Mesenchymal stem cell (in vitro differentiated cells and primary cell): ENCODE measurements at regions not wholly inside any gene's neighbourhood (a gene's known extent, or its start where the extent isn't known, plus 50 kb on each side); places are given as distances from the start of the nearest gene placed in this dataset.

Source experiments
- DNase-seq: peaks from one replicate; pipeline ENCODE4 v3.0.0-alpha.2; 2013
- H2AFZ ChIP-seq: one replicate; pipeline ENCODE4 v1.6.1; 2013; ENCODE audit warnings: low read depth, mild to moderate bottlenecking, control low read depth, inconsistent platforms, low read length, moderate library complexity
- H2AK5ac ChIP-seq: 2 replicates; pipeline ENCODE4 v1.6.1; 2013; ENCODE audit warnings: low read length, moderate library complexity, mild to moderate bottlenecking, inconsistent platforms; ENCODE audit not compliant: severe bottlenecking
- H2BK120ac ChIP-seq: one replicate; pipeline ENCODE4 v1.6.1; 2013; ENCODE audit warnings: low read depth, mild to moderate bottlenecking, inconsistent platforms, low read length, moderate library complexity
- H2BK12ac ChIP-seq, 2 experiments: one replicate each; pipeline ENCODE4 v1.6.1; 2013; ENCODE audit warnings: inconsistent platforms in 2 of 2, low read length in 2 of 2, mild to moderate bottlenecking in 2 of 2, moderate library complexity in 2 of 2, control low read depth in 1 of 2
- H2BK15ac ChIP-seq: one replicate; pipeline ENCODE4 v1.6.1; 2013; ENCODE audit warnings: mild to moderate bottlenecking, low read depth, inconsistent platforms; ENCODE audit not compliant: poor library complexity, severe bottlenecking
- H2BK5ac ChIP-seq: 2 replicates; pipeline ENCODE4 v1.6.1; 2013; ENCODE audit warnings: low read depth, mild to moderate bottlenecking, low read length, control low read depth, inconsistent platforms; ENCODE audit not compliant: poor library complexity, severe bottlenecking
- H3K14ac ChIP-seq, 2 experiments: one replicate each; pipeline ENCODE4 v1.6.1; 2013; ENCODE audit warnings: inconsistent platforms in 2 of 2, low read length in 2 of 2, control low read depth in 1 of 2, mild to moderate bottlenecking in 1 of 2, moderate library complexity in 1 of 2
- H3K18ac ChIP-seq, 2 experiments: one replicate each; pipeline ENCODE4 v1.6.1; 2013; ENCODE audit warnings: inconsistent platforms in 2 of 2, low read length in 2 of 2, control low read depth in 1 of 2, low read depth in 1 of 2, mild to moderate bottlenecking in 1 of 2
- H3K23ac ChIP-seq, 2 experiments: one replicate each; pipeline ENCODE4 v1.6.1; 2013; ENCODE audit warnings: inconsistent platforms in 2 of 2, low read length in 2 of 2, mild to moderate bottlenecking in 2 of 2, moderate library complexity in 2 of 2, control low read depth in 1 of 2
- H3K27ac ChIP-seq: 2 replicates; pipeline ENCODE4 v1.5.1; 2013; ENCODE audit warnings: mild to moderate bottlenecking, moderate library complexity, low read length, control low read depth, inconsistent platforms; ENCODE audit not compliant: poor library complexity, severe bottlenecking
- H3K27me3 ChIP-seq, 2 experiments: 2 replicates each; pipeline versions ENCODE4 v1.6.1 to v1.7.0; 2013; ENCODE audit warnings: low read length in 2 of 2, mild to moderate bottlenecking in 2 of 2, moderate library complexity in 2 of 2, control low read depth in 1 of 2, inconsistent platforms in 1 of 2; ENCODE audit not compliant: control insufficient read depth in 1 of 2, insufficient read depth in 1 of 2
- H3K36me3 ChIP-seq, 2 experiments: 2 replicates each; pipeline versions ENCODE4 v1.6.1 to v1.7.0; 2013; ENCODE audit warnings: low read length in 2 of 2, control low read depth in 1 of 2, inconsistent platforms in 1 of 2, low read depth in 1 of 2, mild to moderate bottlenecking in 1 of 2; ENCODE audit not compliant: insufficient read depth in 2 of 2, control insufficient read depth in 1 of 2
- H3K4ac ChIP-seq, 2 experiments: one replicate each; pipeline ENCODE4 v1.6.1; 2013; ENCODE audit warnings: inconsistent platforms in 2 of 2, low read length in 2 of 2, mild to moderate bottlenecking in 2 of 2, moderate library complexity in 2 of 2, control low read depth in 1 of 2, low read depth in 1 of 2
- H3K4me1 ChIP-seq: 2 replicates; pipeline ENCODE4 v1.6.1; 2013; ENCODE audit warnings: low read depth, low read length, control low read depth; ENCODE audit not compliant: control insufficient read depth, insufficient read depth
- H3K4me2 ChIP-seq: 2 replicates; pipeline ENCODE4 v1.6.1; 2013; ENCODE audit warnings: low read length, mild to moderate bottlenecking, inconsistent platforms; ENCODE audit not compliant: poor library complexity, severe bottlenecking
- H3K4me3 ChIP-seq, 2 experiments: 2 replicates each; pipeline versions ENCODE4 v1.5.1 to v1.7.0; 2013; ENCODE audit warnings: low read length in 2 of 2, mild to moderate bottlenecking in 2 of 2, control low read depth in 1 of 2, low read depth in 1 of 2; ENCODE audit not compliant: insufficient read depth in 1 of 2
- H3K79me1 ChIP-seq: replicated peaks from 2 replicates; pipeline ENCODE4 v1.6.1; 2013; ENCODE audit warnings: mild to moderate bottlenecking, control low read depth, low read length, inconsistent platforms; ENCODE audit not compliant: poor library complexity, severe bottlenecking
- H3K9ac ChIP-seq: 2 replicates; pipeline ENCODE4 v1.7.0; 2013; ENCODE audit warnings: mild to moderate bottlenecking, low read length, moderate library complexity
- H3K9me3 ChIP-seq: 2 replicates; pipeline ENCODE4 v1.7.0; 2013; ENCODE audit warnings: mild to moderate bottlenecking, low read length; ENCODE audit not compliant: control insufficient read depth
- H4K8ac ChIP-seq: one replicate; pipeline ENCODE4 v1.6.1; 2013; ENCODE audit warnings: inconsistent platforms, mild to moderate bottlenecking, low read length, moderate library complexity
- H4K91ac ChIP-seq: one replicate; pipeline ENCODE4 v1.6.1; 2013; ENCODE audit warnings: mild to moderate bottlenecking, low read length, inconsistent platforms
- WGBS: methylation state at CpG from one replicate; pipeline ENCODE4 v1.1.7; 2013; ENCODE audit warnings: mixed read lengths; 5-methylcytosine and 5-hydroxymethylcytosine counted together

GRCh38 chrX:802846-803245, 172.3 kb downstream of the SHOX start:
- H4K8ac ChIP-seq: no peak overlapping the region
- H3K4me2 ChIP-seq: no peak overlapping the region
- no peak overlapping the region for H2BK15ac ChIP-seq
- no peaks in the 10 kb centered on the region for H3K79me1 ChIP-seq
- H3K4ac ChIP-seq: no peak overlapping the region
- H2AK5ac ChIP-seq: no peak overlapping the region
- no peak overlapping the region for H3K23ac ChIP-seq
- H3K4me1 ChIP-seq: no peaks in the 10 kb centered on the region
- no peaks in the 10 kb centered on the region for H3K27me3 ChIP-seq
- H4K91ac ChIP-seq: no peak overlapping the region
- no peak overlapping the region for H3K27ac ChIP-seq
- 90% methylated on average over 6 of the region's 6 CpGs for WGBS
- H3K36me3 ChIP-seq: no peaks in the 10 kb centered on the region
- no peak for DNase-seq
- no peak overlapping the region for H2BK5ac ChIP-seq
- peaks cover 8% of the 10 kb centered on the region for H3K9me3 ChIP-seq
- H3K4me3 ChIP-seq: no peak overlapping the region
- H2BK120ac ChIP-seq: no peak overlapping the region
- H2BK12ac ChIP-seq: no peak overlapping the region
- no peak overlapping the region for H2AFZ ChIP-seq
- no peak overlapping the region for H3K9ac ChIP-seq
- no peak overlapping the region for H3K14ac ChIP-seq
- H3K18ac ChIP-seq: no peak overlapping the region

GRCh38 chrX:799808-800207, 169.2 kb downstream of the SHOX start:
- Histone ChIP-seq H3K27ac (no peak overlapping the region), H3K9ac (no peak overlapping the region), H4K8ac (no peak overlapping the region), H3K27me3 (no peaks in the 10 kb centered on the region), H2AFZ (no peak overlapping the region), H3K79me1 (no peaks in the 10 kb centered on the region), H3K18ac (no peak overlapping the region), H2AK5ac (no peak overlapping the region), H3K9me3 (no peaks in the 10 kb centered on the region), H3K14ac (no peak overlapping the region), H3K4me2 (no peak overlapping the region), H3K23ac (no peak overlapping the region), H3K4me3 (no peak overlapping the region), H2BK5ac (no peak overlapping the region), H3K4ac (no peak overlapping the region), H4K91ac (no peak overlapping the region), H2BK15ac (no peak overlapping the region), H2BK120ac (no peak overlapping the region), H3K36me3 (no peaks in the 10 kb centered on the region), H2BK12ac (no peak overlapping the region), H3K4me1 (no peaks in the 10 kb centered on the region)
- 82% methylated on average over 3 of the region's 3 CpGs for WGBS
- no peak for DNase-seq

GRCh38 chrX:794311-794710, 163.7 kb downstream of the SHOX start:
- Histone ChIP-seq H3K4me3 (no peak overlapping the region), H3K27me3 (no peaks in the 10 kb centered on the region), H3K36me3 (no peaks in the 10 kb centered on the region), H2BK120ac (no peak overlapping the region), H3K4me2 (no peak overlapping the region), H2BK5ac (no peak overlapping the region), H3K14ac (no peak overlapping the region), H3K79me1 (no peaks in the 10 kb centered on the region), H3K27ac (no peak overlapping the region), H3K9me3 (no peaks in the 10 kb centered on the region), H3K4me1 (no peaks in the 10 kb centered on the region), H2BK15ac (no peak overlapping the region), H2AFZ (no peak overlapping the region), H4K8ac (no peak overlapping the region), H3K4ac (no peak overlapping the region), H4K91ac (no peak overlapping the region), H3K9ac (no peak overlapping the region), H3K23ac (no peak overlapping the region), H2BK12ac (no peak overlapping the region), H3K18ac (no peak overlapping the region), H2AK5ac (no peak overlapping the region)
- 88% methylated on average over 11 of the region's 11 CpGs for WGBS
- DNase-seq: no peak

GRCh38 chrX:793216-793770, 162.7 kb downstream of the SHOX start:
- Histone ChIP-seq H3K4me3 (no peak overlapping the region), H3K9ac (no peak overlapping the region), H3K14ac (no peak overlapping the region), H3K18ac (no peak overlapping the region), H3K27ac (no peak overlapping the region), H3K4ac (no peak overlapping the region), H3K79me1 (no peaks in the 10 kb centered on the region), H2AK5ac (no peak overlapping the region), H3K9me3 (no peaks in the 10 kb centered on the region), H2BK120ac (no peak overlapping the region), H3K23ac (no peak overlapping the region), H2AFZ (no peak overlapping the region), H3K36me3 (no peaks in the 10 kb centered on the region), H2BK15ac (no peak overlapping the region), H2BK12ac (no peak overlapping the region), H3K4me1 (no peaks in the 10 kb centered on the region), H3K27me3 (no peaks in the 10 kb centered on the region), H2BK5ac (no peak overlapping the region), H4K8ac (no peak overlapping the region), H3K4me2 (no peak overlapping the region), H4K91ac (no peak overlapping the region)
- WGBS: 80% methylated on average over 21 of the region's 24 CpGs
- DNase-seq: no peak
